ENCODE measurements at regions not wholly inside any gene's neighbourhood (a gene's known extent, or its start where the extent isn't known, plus 50 kb on each side); places are given as distances from the start of the nearest gene placed in this dataset.

DNA sequence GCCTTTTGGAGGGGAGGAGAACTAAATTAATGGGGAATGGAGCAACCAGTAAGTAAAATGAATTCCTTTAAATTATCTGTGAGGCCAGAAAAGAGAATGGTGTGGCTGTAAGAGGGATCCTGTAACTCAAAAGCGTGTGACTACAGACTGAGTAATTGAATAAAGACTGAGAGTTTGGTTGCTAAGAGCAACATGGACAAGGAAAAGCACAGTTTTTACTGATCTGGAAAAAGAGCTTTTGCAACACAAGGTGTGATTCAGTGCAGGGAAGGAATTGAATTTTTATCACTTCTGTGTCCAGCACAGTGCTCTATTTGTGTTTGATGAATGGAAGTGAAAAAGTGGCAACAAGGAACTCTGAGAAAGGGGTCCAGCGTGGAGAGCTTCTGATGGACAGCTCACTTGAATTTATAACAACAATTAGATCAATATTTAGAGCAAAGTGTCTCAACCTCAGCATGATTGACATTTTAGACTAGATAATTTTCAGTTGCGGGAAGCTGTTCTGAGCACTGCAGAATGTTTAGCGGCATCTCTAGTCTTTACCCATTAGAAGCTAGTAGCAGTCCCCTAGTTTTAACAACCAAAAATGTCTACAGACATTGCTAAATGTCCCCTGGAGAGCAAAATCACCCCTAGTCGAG lies 202.8 kb upstream of the BDNF start:
- Histone ChIP-seq H3K9ac (ENCODE audit: low read depth, low read length) (no peak overlapping the region), H3K36me3 (ENCODE audit: control insufficient read depth, insufficient read depth, low read length) (no peaks in the 10 kb centered on the region), H3K4me1 (ENCODE audit: control insufficient read depth, insufficient read depth, low read length) (no peaks in the 10 kb centered on the region), H3K9me3 (ENCODE audit: control insufficient read depth, insufficient read depth, low read length) (no peaks in the 10 kb centered on the region), H3K27me3 (ENCODE audit: control insufficient read depth, insufficient read depth, low read length) (no peaks in the 10 kb centered on the region), H3K4me3 (ENCODE audit: low read depth, low read length) (no peak overlapping the region)

DNA sequence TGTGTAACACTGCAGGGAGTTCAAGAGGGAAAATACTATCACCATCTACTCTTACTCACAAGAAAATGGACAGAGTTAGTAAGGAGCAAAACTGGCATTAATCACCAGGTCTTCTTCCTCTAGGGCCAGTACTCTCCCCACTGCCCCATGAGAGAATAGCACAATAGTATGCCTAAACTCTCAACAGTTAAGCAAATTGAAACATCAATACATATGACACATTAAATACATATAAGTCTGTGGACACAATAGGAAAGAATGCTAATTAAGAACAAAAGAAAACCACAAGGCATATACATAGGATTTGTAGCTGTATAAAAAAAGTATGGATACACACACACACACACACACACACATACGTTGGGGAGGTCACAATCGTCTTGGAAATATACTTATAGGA lies 197.9 kb upstream of the BDNF start:
- no peaks in the 10 kb centered on the region for H3K4me1 ChIP-seq (ENCODE audit: control insufficient read depth, insufficient read depth, low read length)
- H3K4me3 ChIP-seq (ENCODE audit: low read depth, low read length): no peak overlapping the region
- no peaks in the 10 kb centered on the region for H3K27me3 ChIP-seq (ENCODE audit: control insufficient read depth, insufficient read depth, low read length)
- no peaks in the 10 kb centered on the region for H3K9me3 ChIP-seq (ENCODE audit: control insufficient read depth, insufficient read depth, low read length)
- H3K9ac ChIP-seq (ENCODE audit: low read depth, low read length): no peak overlapping the region
- H3K36me3 ChIP-seq (ENCODE audit: control insufficient read depth, insufficient read depth, low read length): no peaks in the 10 kb centered on the region

DNA sequence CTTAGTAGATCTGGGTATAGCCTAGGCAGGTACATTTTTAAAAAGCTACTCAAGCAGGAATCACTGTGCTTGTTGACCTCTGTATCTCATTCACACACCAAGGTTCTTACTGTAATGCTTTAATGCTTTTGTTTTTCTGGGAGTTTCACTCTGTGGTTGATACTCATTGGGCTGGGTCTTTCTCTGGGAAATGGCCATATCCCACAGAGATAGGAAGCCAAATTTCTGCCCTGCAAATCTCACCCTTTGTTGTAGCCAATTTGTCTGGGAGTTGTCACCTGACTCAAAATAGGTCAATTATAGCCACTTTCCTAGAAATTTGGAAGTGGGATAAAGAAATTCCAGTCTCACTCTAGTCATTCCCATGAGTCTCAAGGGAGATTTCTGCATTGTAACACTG lies 195.8 kb upstream of the BDNF start:
- H3K9ac ChIP-seq (ENCODE audit: low read depth, low read length): no peak overlapping the region
- no peak overlapping the region for H3K4me3 ChIP-seq (ENCODE audit: low read depth, low read length)
- no peaks in the 10 kb centered on the region for H3K4me1 ChIP-seq (ENCODE audit: control insufficient read depth, insufficient read depth, low read length)
- H3K27me3 ChIP-seq (ENCODE audit: control insufficient read depth, insufficient read depth, low read length): no peaks in the 10 kb centered on the region
- H3K36me3 ChIP-seq (ENCODE audit: control insufficient read depth, insufficient read depth, low read length): no peaks in the 10 kb centered on the region
- no peaks in the 10 kb centered on the region for H3K9me3 ChIP-seq (ENCODE audit: control insufficient read depth, insufficient read depth, low read length)

DNA sequence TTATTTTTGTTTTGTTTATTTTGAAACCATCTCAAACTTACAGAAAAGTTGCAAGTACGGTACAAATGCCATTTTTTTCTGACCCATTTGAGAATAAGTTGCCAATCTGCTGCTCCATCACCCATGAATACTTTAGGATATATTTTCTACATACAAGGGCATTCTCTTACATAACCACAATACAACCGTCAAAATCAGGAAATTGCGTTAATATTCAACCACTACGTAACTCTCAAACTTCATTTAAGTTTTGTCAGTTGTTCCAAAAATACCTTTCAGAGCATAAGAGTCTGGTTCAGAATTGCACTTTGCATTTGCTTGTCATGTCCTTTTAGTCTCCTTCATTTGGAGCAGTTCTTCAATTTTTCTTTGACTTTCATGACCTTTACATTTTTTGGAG lies 194.3 kb upstream of the BDNF start:
- H3K4me1 ChIP-seq (ENCODE audit: control insufficient read depth, insufficient read depth, low read length): no peaks in the 10 kb centered on the region
- H3K9ac ChIP-seq (ENCODE audit: low read depth, low read length): no peak overlapping the region
- no peak overlapping the region for H3K4me3 ChIP-seq (ENCODE audit: low read depth, low read length)
- H3K27me3 ChIP-seq (ENCODE audit: control insufficient read depth, insufficient read depth, low read length): no peaks in the 10 kb centered on the region
- H3K9me3 ChIP-seq (ENCODE audit: control insufficient read depth, insufficient read depth, low read length): no peaks in the 10 kb centered on the region
- no peaks in the 10 kb centered on the region for H3K36me3 ChIP-seq (ENCODE audit: control insufficient read depth, insufficient read depth, low read length)

DNA sequence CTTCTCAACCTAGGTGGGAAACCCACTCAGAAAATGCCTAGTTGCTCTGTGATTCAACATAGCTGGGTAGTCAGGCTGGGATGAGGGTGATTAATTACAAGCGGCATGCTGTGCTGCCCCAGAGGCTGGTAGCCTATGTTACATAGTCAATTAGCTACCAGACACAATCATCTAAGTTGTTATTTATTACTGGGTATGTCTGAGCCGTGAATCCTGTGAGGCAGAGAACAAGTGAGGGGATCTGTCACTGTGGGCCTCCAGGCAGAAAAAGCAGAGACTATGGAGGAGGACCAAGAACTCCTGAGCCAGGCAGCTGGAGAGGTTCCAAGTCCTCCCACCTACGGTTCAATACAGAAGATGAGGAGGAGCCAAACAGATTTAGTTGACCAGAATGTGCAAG lies 186.6 kb upstream of the BDNF start:
- Histone ChIP-seq H3K4me3 (ENCODE audit: low read depth, low read length) (no peak overlapping the region), H3K27me3 (ENCODE audit: control insufficient read depth, insufficient read depth, low read length) (no peaks in the 10 kb centered on the region), H3K36me3 (ENCODE audit: control insufficient read depth, insufficient read depth, low read length) (no peaks in the 10 kb centered on the region), H3K9ac (ENCODE audit: low read depth, low read length) (no peak overlapping the region), H3K9me3 (ENCODE audit: control insufficient read depth, insufficient read depth, low read length) (no peaks in the 10 kb centered on the region), H3K4me1 (ENCODE audit: control insufficient read depth, insufficient read depth, low read length) (no peaks in the 10 kb centered on the region)

DNA sequence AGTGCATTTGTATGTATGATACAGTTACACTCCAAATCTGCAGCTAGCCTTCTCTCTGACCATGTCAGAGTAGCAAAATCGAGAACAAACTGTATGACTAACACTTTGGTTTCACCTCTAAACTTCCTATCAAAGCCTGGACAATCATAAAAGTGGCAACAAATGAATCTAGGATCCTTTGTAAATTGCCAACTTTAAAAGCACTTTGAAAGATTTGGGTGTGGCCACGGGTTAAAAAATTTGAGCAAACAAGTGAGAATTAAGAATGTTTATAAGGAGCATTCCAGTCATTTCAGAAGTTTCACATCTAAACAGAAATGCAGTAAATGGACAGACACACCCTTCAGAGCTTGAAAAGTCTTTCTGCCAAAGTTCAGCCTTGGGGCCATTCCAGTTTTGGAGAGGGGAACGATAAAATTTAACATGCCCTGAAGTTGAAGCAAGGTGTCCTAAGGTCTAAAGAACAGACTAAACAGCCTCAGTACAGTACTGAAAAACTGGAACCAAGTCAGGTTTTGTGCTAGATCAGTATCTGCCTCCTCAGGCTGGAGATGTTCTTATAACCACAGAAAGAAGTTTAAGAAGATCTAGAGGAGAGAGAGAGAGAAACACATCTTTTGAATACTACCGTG lies 181.9 kb upstream of the BDNF start:
- Histone ChIP-seq H3K4me1 (ENCODE audit: control insufficient read depth, insufficient read depth, low read length) (no peaks in the 10 kb centered on the region), H3K4me3 (ENCODE audit: low read depth, low read length) (no peak overlapping the region), H3K27me3 (ENCODE audit: control insufficient read depth, insufficient read depth, low read length) (no peaks in the 10 kb centered on the region), H3K36me3 (ENCODE audit: control insufficient read depth, insufficient read depth, low read length) (no peaks in the 10 kb centered on the region), H3K9ac (ENCODE audit: low read depth, low read length) (no peak overlapping the region), H3K9me3 (ENCODE audit: control insufficient read depth, insufficient read depth, low read length) (no peaks in the 10 kb centered on the region)

DNA sequence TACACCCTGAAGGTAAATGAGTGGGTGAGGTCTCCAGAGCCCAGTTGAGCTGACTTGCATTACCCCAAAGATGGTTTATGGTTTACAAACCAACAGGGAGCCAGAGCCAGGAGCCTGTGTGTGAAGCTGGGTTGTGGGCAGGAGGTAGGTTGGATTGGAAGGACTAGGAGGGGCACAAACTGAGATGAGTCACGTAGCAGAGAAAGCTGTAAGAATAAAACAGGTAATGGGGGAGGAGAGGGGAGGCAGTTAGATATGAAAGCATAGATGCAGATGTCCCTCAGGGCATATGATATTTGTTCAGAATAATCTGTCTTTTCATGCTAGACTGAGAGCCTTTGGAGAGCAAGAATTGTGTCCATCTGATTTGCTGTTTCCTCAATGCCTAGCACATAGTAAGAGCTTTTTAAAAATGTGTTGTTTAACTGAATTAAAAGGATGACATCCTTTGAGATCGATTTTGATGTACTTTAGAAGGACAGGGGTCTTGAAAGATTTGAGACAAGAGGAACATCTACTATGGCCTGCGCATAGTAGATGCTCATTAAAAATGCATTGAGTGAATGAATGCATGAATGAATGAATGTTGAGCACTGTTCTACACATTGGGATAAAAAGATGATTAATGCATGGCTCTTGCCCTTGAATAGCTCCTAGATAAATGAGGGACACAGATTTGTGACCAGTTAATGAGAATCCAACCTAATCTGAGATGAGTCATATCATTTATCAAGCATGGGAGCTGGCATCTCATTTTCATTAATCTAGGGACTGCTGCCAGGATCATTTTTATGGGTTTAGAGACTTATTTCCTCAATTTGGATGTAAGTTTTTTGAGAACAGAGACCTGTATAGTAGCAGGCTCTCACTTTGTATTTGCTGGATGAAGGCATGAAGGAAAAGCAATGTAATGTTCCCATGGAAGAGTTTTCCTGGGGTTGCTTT lies 175.8 kb upstream of the BDNF start:
- Histone ChIP-seq H3K36me3 (ENCODE audit: control insufficient read depth, insufficient read depth, low read length) (no peaks in the 10 kb centered on the region), H3K4me1 (ENCODE audit: control insufficient read depth, insufficient read depth, low read length) (no peaks in the 10 kb centered on the region), H3K4me3 (ENCODE audit: low read depth, low read length) (no peak overlapping the region), H3K27me3 (ENCODE audit: control insufficient read depth, insufficient read depth, low read length) (no peaks in the 10 kb centered on the region), H3K9ac (ENCODE audit: low read depth, low read length) (no peak overlapping the region), H3K9me3 (ENCODE audit: control insufficient read depth, insufficient read depth, low read length) (no peaks in the 10 kb centered on the region)

DNA sequence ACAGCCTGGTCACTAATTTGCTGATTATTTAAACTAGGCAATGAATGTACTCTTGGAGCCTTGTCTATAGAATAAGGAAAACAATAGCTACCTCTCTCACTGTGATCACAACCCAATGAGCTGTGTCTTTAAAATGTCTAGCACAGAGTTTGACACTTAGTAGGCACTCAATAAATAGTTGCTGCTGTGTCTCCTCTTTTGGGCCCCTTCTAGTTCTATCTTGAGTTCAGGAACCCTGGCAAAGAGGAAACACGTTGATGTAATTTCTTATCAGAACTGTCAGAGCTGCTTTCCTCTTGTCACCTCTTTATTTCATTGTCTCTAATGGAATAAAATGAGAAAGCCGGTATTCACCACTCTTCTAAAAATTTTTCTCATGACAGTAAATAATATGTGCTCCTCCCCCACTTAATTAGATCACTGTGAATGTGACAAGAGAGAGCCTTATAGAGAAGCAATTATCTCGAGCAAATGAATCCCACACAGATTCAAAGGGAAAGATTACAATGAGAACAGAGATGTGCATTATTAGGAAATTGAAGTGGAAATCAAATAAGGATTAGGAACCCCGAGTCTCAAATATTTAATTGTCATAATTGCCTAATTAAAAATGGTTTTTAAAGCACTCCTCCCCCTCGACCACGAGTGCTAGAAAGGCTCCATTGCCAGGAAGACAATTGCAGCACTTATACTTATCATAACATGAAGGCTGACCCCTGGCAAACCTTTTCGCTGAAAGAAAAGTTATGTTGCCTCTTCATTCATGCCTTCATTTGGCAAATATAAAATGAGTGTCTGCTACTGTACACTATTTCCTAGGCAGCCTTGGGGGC lies 175.0 kb upstream of the BDNF start:
- no peaks in the 10 kb centered on the region for H3K27me3 ChIP-seq (ENCODE audit: control insufficient read depth, insufficient read depth, low read length)
- H3K9me3 ChIP-seq (ENCODE audit: control insufficient read depth, insufficient read depth, low read length): no peaks in the 10 kb centered on the region
- H3K4me1 ChIP-seq (ENCODE audit: control insufficient read depth, insufficient read depth, low read length): no peaks in the 10 kb centered on the region
- H3K4me3 ChIP-seq (ENCODE audit: low read depth, low read length): no peak overlapping the region
- no peak overlapping the region for H3K9ac ChIP-seq (ENCODE audit: low read depth, low read length)
- no peaks in the 10 kb centered on the region for H3K36me3 ChIP-seq (ENCODE audit: control insufficient read depth, insufficient read depth, low read length)

DNA sequence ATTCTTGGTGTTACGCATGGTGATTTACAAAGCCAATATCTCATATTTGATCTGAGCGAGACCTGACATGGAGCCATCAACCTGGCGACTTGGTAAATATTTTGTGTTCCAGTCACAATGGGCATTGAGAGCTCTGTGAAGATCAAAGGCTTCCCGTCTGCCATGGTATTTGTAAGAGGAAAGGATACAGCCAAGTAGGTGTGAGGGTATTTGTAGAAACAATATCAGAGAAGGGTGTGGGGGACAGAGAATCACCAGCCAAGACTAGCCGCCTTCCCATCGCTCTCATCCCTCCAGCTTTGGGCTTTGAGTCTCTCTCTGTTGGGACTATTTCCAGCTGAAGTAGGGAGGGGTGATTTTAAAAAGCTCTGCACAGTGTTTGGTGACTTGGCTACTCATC lies 173.4 kb upstream of the BDNF start:
- H3K36me3 ChIP-seq (ENCODE audit: control insufficient read depth, insufficient read depth, low read length): no peaks in the 10 kb centered on the region
- H3K9me3 ChIP-seq (ENCODE audit: control insufficient read depth, insufficient read depth, low read length): no peaks in the 10 kb centered on the region
- H3K4me1 ChIP-seq (ENCODE audit: control insufficient read depth, insufficient read depth, low read length): no peaks in the 10 kb centered on the region
- H3K9ac ChIP-seq (ENCODE audit: low read depth, low read length): no peak overlapping the region
- H3K27me3 ChIP-seq (ENCODE audit: control insufficient read depth, insufficient read depth, low read length): no peaks in the 10 kb centered on the region
- no peak overlapping the region for H3K4me3 ChIP-seq (ENCODE audit: low read depth, low read length)

DNA sequence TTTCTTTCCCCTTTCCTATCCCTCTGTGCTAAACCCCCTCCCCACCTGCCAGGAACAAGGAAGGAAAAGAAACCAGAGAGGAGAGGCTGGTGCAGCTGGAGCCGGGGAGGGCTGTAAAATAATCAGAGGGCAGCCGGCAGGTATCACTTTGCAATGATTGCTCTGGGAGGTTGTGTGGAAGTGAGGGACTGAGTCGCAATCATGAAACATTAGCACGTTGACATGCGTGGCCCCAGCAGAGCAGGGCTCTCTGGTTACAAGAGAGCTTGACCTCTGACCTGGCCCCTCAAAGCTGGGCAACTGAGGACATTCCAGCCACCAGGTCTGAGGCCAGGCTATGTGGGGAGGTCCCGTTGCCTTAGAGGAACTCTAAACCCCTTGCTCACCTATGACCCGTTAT lies 170.8 kb upstream of the BDNF start:
- Histone ChIP-seq H3K36me3 (ENCODE audit: control insufficient read depth, insufficient read depth, low read length) (no peaks in the 10 kb centered on the region), H3K4me1 (ENCODE audit: control insufficient read depth, insufficient read depth, low read length) (no peaks in the 10 kb centered on the region), H3K27me3 (ENCODE audit: control insufficient read depth, insufficient read depth, low read length) (no peaks in the 10 kb centered on the region), H3K4me3 (ENCODE audit: low read depth, low read length) (no peak overlapping the region), H3K9me3 (ENCODE audit: control insufficient read depth, insufficient read depth, low read length) (no peaks in the 10 kb centered on the region), H3K9ac (ENCODE audit: low read depth, low read length) (no peak overlapping the region)

DNA sequence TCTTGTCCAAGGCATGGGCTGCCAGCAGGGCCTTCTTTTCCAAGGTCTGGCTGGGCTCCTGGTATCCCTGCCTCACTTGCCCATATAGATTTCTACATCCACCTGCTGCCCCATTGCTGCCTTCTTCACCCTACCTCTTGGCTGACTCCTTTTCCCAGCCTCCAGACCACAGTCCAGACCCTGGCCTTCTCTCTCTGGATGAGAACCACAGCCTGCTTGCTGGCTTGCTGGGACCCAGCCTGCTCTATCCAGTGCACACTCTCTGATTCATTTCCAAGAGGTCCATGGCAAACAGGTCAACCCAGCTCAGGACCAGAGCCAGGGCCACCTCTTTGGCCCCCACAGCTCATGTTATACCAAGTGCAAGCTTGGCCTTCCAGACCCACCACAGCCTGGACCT lies 169.4 kb upstream of the BDNF start:
- no peaks in the 10 kb centered on the region for H3K27me3 ChIP-seq (ENCODE audit: control insufficient read depth, insufficient read depth, low read length)

More for the DNA sequence above, 169.4 kb upstream of the BDNF start:
- H3K9me3 ChIP-seq (ENCODE audit: control insufficient read depth, insufficient read depth, low read length): no peaks in the 10 kb centered on the region
- no peaks in the 10 kb centered on the region for H3K4me1 ChIP-seq (ENCODE audit: control insufficient read depth, insufficient read depth, low read length)
- no peak overlapping the region for H3K4me3 ChIP-seq (ENCODE audit: low read depth, low read length)
- H3K9ac ChIP-seq (ENCODE audit: low read depth, low read length): no peak overlapping the region
- H3K36me3 ChIP-seq (ENCODE audit: control insufficient read depth, insufficient read depth, low read length): no peaks in the 10 kb centered on the region
